ENCODE measurements at regions not wholly inside any gene's neighbourhood (a gene's known extent, or its start where the extent isn't known, plus 50 kb on each side); places are given as distances from the start of the nearest gene placed in this dataset.

GRCh38 chr13:30113983-30114570 lies 193.3 kb downstream of the KATNAL1 start:
- TF ChIP-seq EZH2 (IDR thresholded peaks at IDR 0.05; ENCODE audit: insufficient read depth, poor library complexity, severe bottlenecking) (no peak), EZH2phosphoT487 (IDR thresholded peaks at IDR 0.05; ENCODE audit: insufficient read depth, low read depth) (no peak)
